Dermis microvascular lymphatic vessel endothelial cell (primary cell): ENCODE measurements at regions not wholly inside any gene's neighbourhood (a gene's known extent, or its start where the extent isn't known, plus 50 kb on each side); places are given as distances from the start of the nearest gene placed in this dataset.
"Not testable (repeated sequence)": the region's sequence is repeated elsewhere in the genome, so short reads cannot be mapped to it uniquely, and the experiment has no call there.

Experiments used
- DNase-seq, 2 donors: peaks; one replicate each; pipeline versions ENCODE4 v3.0.0 to v3.0.0-alpha.2; 2010; ENCODE audit warnings: low read depth in 2 of 2

GRCh38 chr5:119694284-119694683, 64.9 kb downstream of the FAM170A start:
- no peak for DNase-seq

GRCh38 chr5:119706049-119706448, 76.7 kb downstream of the FAM170A start:
- no peak for DNase-seq

- DNase-seq = no peak
Measured at GRCh38 chr5:119708076-119708790, 78.9 kb downstream of the FAM170A start.

- DNase-seq = no peak
Measured at GRCh38 chr5:119721775-119722174, 92.4 kb downstream of the FAM170A start.

- not testable (repeated sequence) for DNase-seq
Measured at GRCh38 chr5:119725291-119725690, 95.9 kb downstream of the FAM170A start.

- DNase-seq = no peak
Measured at GRCh38 chr5:119726544-119726943, 97.2 kb downstream of the FAM170A start.

GRCh38 chr5:119740225-119740624, 110.9 kb downstream of the FAM170A start:
- DNase-seq = no peak

- DNase-seq = no peak
Measured at GRCh38 chr5:119741691-119742090, 112.3 kb downstream of the FAM170A start.

- no peak for DNase-seq
Measured at GRCh38 chr5:119742311-119742710, 113.0 kb downstream of the FAM170A start.

GRCh38 chr5:119743927-119744326, 114.6 kb downstream of the FAM170A start:
- no peak for DNase-seq

- no peak for DNase-seq
Measured at GRCh38 chr5:119745976-119746375, 116.6 kb downstream of the FAM170A start.

GRCh38 chr5:119746984-119747383, 117.6 kb downstream of the FAM170A start:
- DNase-seq = no peak

- no peak for DNase-seq
Measured at GRCh38 chr5:119750887-119751733, 121.8 kb downstream of the FAM170A start.

GRCh38 chr5:119751734-119752094, 122.4 kb downstream of the FAM170A start:
- DNase-seq = no peak

GRCh38 chr5:119752921-119753886, 123.8 kb downstream of the FAM170A start:
- no peak for DNase-seq

GRCh38 chr5:119754825-119755224, 125.5 kb downstream of the FAM170A start:
- DNase-seq = not testable (repeated sequence)

GRCh38 chr5:119757276-119757675, 127.9 kb downstream of the FAM170A start:
- DNase-seq = no peak

GRCh38 chr5:119769695-119770693, 140.6 kb downstream of the FAM170A start:
- not testable (repeated sequence) for DNase-seq

GRCh38 chr5:119780145-119780544, 150.8 kb downstream of the FAM170A start:
- not testable (repeated sequence) for DNase-seq

GRCh38 chr5:119785057-119785456, 155.7 kb downstream of the FAM170A start:
- no peak for DNase-seq
